ENCODE measurements at regions not wholly inside any gene's neighbourhood (a gene's known extent, or its start where the extent isn't known, plus 50 kb on each side); places are given as distances from the start of the nearest gene placed in this dataset.

- TF ChIP-seq CTCF (IDR thresholded peaks at IDR 0.05), result no peak
- no peak for TF ChIP-seq POLR2A (IDR thresholded peaks at IDR 0.05)
Measured at GRCh38 chr11:34773211-34773610, 143.0 kb downstream of the APIP start.

Data from testis (tissue), 2 donors.